Endothelial cell of umbilical vein (primary cell): ENCODE measurements at regions not wholly inside any gene's neighbourhood (a gene's known extent, or its start where the extent isn't known, plus 50 kb on each side); places are given as distances from the start of the nearest gene placed in this dataset.

Experiments
- BruUV-seq: library from RNA; stranded (reverse); fragments of 400-500 nt; replicated peaks from 2 replicates; lab custom pipeline; 2021; lab: Mats Ljungman, UMichigan
- CTCF ChIA-PET: fragments of 300-600, 350-600 bp; sonication (Branson Sonifier 250); formaldehyde crosslinking; loops from one replicate; lab custom pipeline; 2021; ENCODE audit warnings: antibody characterized with exemption, inconsistent platforms; lab: Charles Lee
- POLR2A ChIA-PET: fragments of 300-600, 350-600 bp; sonication (Branson Sonifier 250); formaldehyde crosslinking; loops from one replicate; lab custom pipeline; 2021; ENCODE audit warnings: antibody characterized with exemption, inconsistent platforms; lab: Charles Lee
- DNase-seq: peaks from one replicate; pipeline ENCODE4 v3.0.0-alpha.2; 2011; ENCODE audit warnings: low read depth, low spot score
- FAIRE-seq: peaks from 2 replicates; lab custom pipeline; 2011; peaks lifted over from hg19 to GRCh38; lab: Jason Lieb, UNC
- H2AFZ ChIP-seq: 2 replicates; pipeline ENCODE4 v1.6.0; 2012; ENCODE audit warnings: low read depth, low read length, control low read depth, inconsistent platforms
- H3K27ac ChIP-seq: 2 replicates; pipeline ENCODE4 v1.5.1; 2011; ENCODE audit warnings: low read depth, mild to moderate bottlenecking, control low read depth, low read length, moderate library complexity; ENCODE audit not compliant: insufficient read depth
- H3K27me3 ChIP-seq, 2 experiments: 2 replicates each; pipeline versions ENCODE4 v1.6.0 to v1.6.1; 2011; ENCODE audit warnings: low read length in 2 of 2, mixed read lengths in 1 of 2; ENCODE audit not compliant: control insufficient read depth in 2 of 2, insufficient read depth in 2 of 2
- H3K36me3 ChIP-seq, 2 experiments: 2 replicates in 1 of 2; 3 replicates in 1 of 2; pipeline ENCODE4 v1.5.1; 2011; ENCODE audit warnings: low read length in 2 of 2, mild to moderate bottlenecking in 1 of 2, moderate library complexity in 1 of 2; ENCODE audit not compliant: control insufficient read depth in 2 of 2, insufficient read depth in 2 of 2; ENCODE audit errors: extremely low read depth in 1 of 2
- H3K4me1 ChIP-seq: 3 replicates; pipeline ENCODE4 v1.5.1; 2011; ENCODE audit warnings: mild to moderate bottlenecking, low read length; ENCODE audit not compliant: control insufficient read depth, insufficient read depth; ENCODE audit errors: extremely low read depth
- H3K4me2 ChIP-seq: 2 replicates; pipeline ENCODE4 v1.6.1; 2011; ENCODE audit warnings: low read length, control low read depth, mixed read lengths; ENCODE audit not compliant: insufficient read depth
- H3K4me3 ChIP-seq, 3 experiments: fragments of 200-600 bp in 1 of 3; sonication (generic), shearing (Covaris generic) in 1 of 3; replicated peaks in 1 of 3; 2 replicates each; pipeline ENCODE4 v1.5.1; 2011 to 2016; ENCODE audit warnings: control low read depth in 3 of 3, low read length in 3 of 3, mild to moderate bottlenecking in 2 of 3, inconsistent platforms in 1 of 3, low read depth in 1 of 3, moderate library complexity in 1 of 3; ENCODE audit not compliant: insufficient read depth in 1 of 3
- H3K79me2 ChIP-seq: 2 replicates; pipeline ENCODE4 v1.6.0; 2012; ENCODE audit warnings: low read length, inconsistent platforms; ENCODE audit not compliant: control insufficient read depth, insufficient read depth
- H3K9ac ChIP-seq: replicated peaks from 2 replicates; pipeline ENCODE3; 2011; ENCODE audit warnings: low read length, control low read depth; ENCODE audit not compliant: insufficient read depth; ENCODE audit errors: extremely low read depth
- H3K9me1 ChIP-seq: replicated peaks from 3 replicates; pipeline ENCODE4 v1.6.0; 2011; ENCODE audit warnings: mild to moderate bottlenecking, low read length; ENCODE audit not compliant: control insufficient read depth, insufficient read depth; ENCODE audit errors: extremely low read depth
- H3K9me3 ChIP-seq: replicated peaks from 2 replicates; pipeline ENCODE4 v1.5.1; 2012; ENCODE audit warnings: low read length, inconsistent platforms; ENCODE audit not compliant: control insufficient read depth, insufficient read depth
- H4K20me1 ChIP-seq: replicated peaks from 2 replicates; pipeline ENCODE3; 2011; ENCODE audit warnings: mild to moderate bottlenecking, low read length; ENCODE audit not compliant: control insufficient read depth, insufficient read depth; ENCODE audit errors: extremely low read depth
- EZH2 ChIP-seq: IDR thresholded peaks from 2 replicates; pipeline ENCODE4 v1.6.1; 2012; ENCODE audit warnings: borderline replicate concordance, low read depth, mild to moderate bottlenecking, moderate library complexity, low read length, inconsistent platforms; ENCODE audit not compliant: severe bottlenecking
- FOS ChIP-seq: IDR thresholded peaks from 2 replicates; pipeline ENCODE4 v1.6.1; 2011; ENCODE audit warnings: mild to moderate bottlenecking, low read length, moderate library complexity, borderline replicate concordance; ENCODE audit not compliant: insufficient read depth
- GATA2 ChIP-seq: IDR thresholded peaks from 2 replicates; pipeline ENCODE4 v1.7.0; 2011; ENCODE audit warnings: low read depth, mild to moderate bottlenecking, moderate library complexity, mixed read lengths, low read length; ENCODE audit not compliant: insufficient read length, insufficient read depth
- JUN ChIP-seq: IDR thresholded peaks from 2 replicates; pipeline ENCODE4 v1.6.1; 2011; ENCODE audit warnings: borderline replicate concordance, low read depth; ENCODE audit not compliant: insufficient read length, insufficient read depth
- MYC ChIP-seq: IDR thresholded peaks from one replicate; pipeline ENCODE4 v1.6.1; 2011; ENCODE audit warnings: mild to moderate bottlenecking, low read depth, low read length
- POLR2A ChIP-seq: IDR thresholded peaks from 2 replicates; pipeline ENCODE4 v1.6.1; 2012; ENCODE audit warnings: low read depth, mild to moderate bottlenecking, control low read depth, low read length
- POLR2AphosphoS5 ChIP-seq: IDR thresholded peaks from 2 replicates; pipeline ENCODE4 v1.6.1; 2012; ENCODE audit warnings: low read depth, mild to moderate bottlenecking, control low read depth, low read length, moderate library complexity; ENCODE audit not compliant: insufficient read depth
- dilution Hi-C: fragments of 300-500 bp; cut with MboI; formaldehyde crosslinking; loops from one replicate; pipeline ENCODE4 v1.15.0; 2019; ENCODE audit warnings: low sequenced_read_pairs; ENCODE audit not compliant: extremely low pct_ligation_motif_present
- intact Hi-C: fragments of 100-400 bp; cut with micrococcal nuclease; formaldehyde crosslinking; loops from one replicate; pipeline ENCODE4 v1.10.0; 2022
- TF ChIP-seq, protein P1 (sequence below), 2 donors: IDR thresholded peaks; 1 replicate in 1 of 2; 2 replicates in 1 of 2; pipeline ENCODE4 v1.5.1; 2011; ENCODE audit warnings: low read length in 2 of 2, mild to moderate bottlenecking in 2 of 2, moderate library complexity in 2 of 2, control low read depth in 1 of 2, inconsistent platforms in 1 of 2, low read depth in 1 of 2; ENCODE audit not compliant: insufficient read depth in 1 of 2; ENCODE audit errors: extremely low read depth in 1 of 2
- TF ChIP-seq, protein P2 (sequence below): IDR thresholded peaks from 2 replicates; pipeline ENCODE4 v1.6.1; 2011; ENCODE audit not compliant: insufficient read depth, insufficient read length

DNA sequence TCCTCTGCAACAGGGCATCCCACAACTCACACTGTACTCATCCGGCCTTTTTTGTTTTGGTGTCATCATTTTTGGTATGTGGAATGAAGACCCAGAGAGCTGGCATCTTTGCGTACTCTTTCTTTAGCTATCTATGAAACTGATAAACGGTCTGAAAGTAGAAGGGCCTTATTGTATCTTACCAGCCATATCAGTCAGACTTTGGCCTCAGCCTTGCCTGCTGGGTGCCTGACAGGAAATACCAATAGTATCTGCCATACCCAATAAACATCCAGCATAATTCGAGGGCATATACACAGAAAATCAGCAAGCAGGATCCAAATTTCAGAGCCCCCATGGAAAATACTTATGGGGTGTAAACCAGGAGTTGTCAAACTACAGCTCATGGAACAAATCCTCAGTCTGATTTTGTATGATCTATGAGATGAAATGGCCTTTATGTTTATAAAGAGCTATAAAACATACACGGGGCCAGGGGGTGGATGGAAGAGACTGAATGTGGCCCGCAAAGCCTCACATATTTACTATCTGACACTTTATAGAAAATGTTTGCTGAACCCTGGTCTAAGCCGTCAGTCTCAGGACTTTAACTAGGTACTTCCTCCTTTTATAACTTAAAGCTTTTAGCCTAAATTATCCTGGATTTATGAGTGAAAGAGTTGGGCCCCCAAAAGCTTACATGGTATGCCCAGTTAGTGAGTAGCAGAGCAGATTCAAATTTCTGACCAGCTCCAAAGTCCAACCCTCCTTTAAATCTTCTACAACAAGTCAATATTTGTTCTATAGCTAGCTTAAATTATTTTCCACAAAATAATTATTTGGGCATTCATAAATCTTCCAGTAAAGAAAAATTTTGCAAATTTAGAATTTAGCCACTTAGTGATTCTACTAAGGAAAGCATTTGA, 308.0 kb upstream of the PUM3 start:
- Histone ChIP-seq H3K9me3 (no peaks in the 10 kb centered on the region), H3K4me3 (no peak overlapping the region), H3K4me2 (no peak overlapping the region), H3K4me1 (no peaks in the 10 kb centered on the region), H4K20me1 (no peaks in the 10 kb centered on the region), H3K9me1 (no peaks in the 10 kb centered on the region), H3K27ac (no peak overlapping the region), H2AFZ (no peak overlapping the region), H3K9ac (no peak overlapping the region), H3K27me3 (no peaks in the 10 kb centered on the region), H3K36me3 (no peaks in the 10 kb centered on the region), H3K79me2 (no peaks in the 10 kb centered on the region)
- dilution Hi-C loops (no loop called here), intact Hi-C loops (no loop called here)
- no peak for TF ChIP-seq POLR2AphosphoS5
- TF ChIP-seq, protein P1, sequence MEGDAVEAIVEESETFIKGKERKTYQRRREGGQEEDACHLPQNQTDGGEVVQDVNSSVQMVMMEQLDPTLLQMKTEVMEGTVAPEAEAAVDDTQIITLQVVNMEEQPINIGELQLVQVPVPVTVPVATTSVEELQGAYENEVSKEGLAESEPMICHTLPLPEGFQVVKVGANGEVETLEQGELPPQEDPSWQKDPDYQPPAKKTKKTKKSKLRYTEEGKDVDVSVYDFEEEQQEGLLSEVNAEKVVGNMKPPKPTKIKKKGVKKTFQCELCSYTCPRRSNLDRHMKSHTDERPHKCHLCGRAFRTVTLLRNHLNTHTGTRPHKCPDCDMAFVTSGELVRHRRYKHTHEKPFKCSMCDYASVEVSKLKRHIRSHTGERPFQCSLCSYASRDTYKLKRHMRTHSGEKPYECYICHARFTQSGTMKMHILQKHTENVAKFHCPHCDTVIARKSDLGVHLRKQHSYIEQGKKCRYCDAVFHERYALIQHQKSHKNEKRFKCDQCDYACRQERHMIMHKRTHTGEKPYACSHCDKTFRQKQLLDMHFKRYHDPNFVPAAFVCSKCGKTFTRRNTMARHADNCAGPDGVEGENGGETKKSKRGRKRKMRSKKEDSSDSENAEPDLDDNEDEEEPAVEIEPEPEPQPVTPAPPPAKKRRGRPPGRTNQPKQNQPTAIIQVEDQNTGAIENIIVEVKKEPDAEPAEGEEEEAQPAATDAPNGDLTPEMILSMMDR (IDR thresholded peaks at IDR 0.05; ENCODE audit: extremely low read depth in 1 of 2, insufficient read depth in 1 of 2, low read depth in 1 of 2, low read length in 2 of 2), result no peak
- no peak for TF ChIP-seq JUN
- no peak for TF ChIP-seq GATA2
- TF ChIP-seq FOS, result no peak
- TF ChIP-seq MYC, result no peak
- no peak for TF ChIP-seq EZH2
- no peak for TF ChIP-seq POLR2A
- TF ChIP-seq, protein P2, sequence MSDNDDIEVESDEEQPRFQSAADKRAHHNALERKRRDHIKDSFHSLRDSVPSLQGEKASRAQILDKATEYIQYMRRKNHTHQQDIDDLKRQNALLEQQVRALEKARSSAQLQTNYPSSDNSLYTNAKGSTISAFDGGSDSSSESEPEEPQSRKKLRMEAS, result no peak
- BruUV-seq, result no TSS peak
- POLR2A ChIA-PET, result interaction anchor here (0.6 kb wide), 1 partner anchor 394 kb away, joined by 6 read pairs; no protein-coding TSS in a partner anchor
- FAIRE-seq, result no peak
- CTCF ChIA-PET, result interaction anchor here (1.0 to 1.2 kb wide), 2 partner anchors 38 to 290 kb away, joined by 3 to 4 read pairs; no protein-coding TSS in a partner anchor
- no peak for DNase-seq
